ENCODE measurements at regions not wholly inside any gene's neighbourhood (a gene's known extent, or its start where the extent isn't known, plus 50 kb on each side); places are given as distances from the start of the nearest gene placed in this dataset.

- TF ChIP-seq, protein P1, sequence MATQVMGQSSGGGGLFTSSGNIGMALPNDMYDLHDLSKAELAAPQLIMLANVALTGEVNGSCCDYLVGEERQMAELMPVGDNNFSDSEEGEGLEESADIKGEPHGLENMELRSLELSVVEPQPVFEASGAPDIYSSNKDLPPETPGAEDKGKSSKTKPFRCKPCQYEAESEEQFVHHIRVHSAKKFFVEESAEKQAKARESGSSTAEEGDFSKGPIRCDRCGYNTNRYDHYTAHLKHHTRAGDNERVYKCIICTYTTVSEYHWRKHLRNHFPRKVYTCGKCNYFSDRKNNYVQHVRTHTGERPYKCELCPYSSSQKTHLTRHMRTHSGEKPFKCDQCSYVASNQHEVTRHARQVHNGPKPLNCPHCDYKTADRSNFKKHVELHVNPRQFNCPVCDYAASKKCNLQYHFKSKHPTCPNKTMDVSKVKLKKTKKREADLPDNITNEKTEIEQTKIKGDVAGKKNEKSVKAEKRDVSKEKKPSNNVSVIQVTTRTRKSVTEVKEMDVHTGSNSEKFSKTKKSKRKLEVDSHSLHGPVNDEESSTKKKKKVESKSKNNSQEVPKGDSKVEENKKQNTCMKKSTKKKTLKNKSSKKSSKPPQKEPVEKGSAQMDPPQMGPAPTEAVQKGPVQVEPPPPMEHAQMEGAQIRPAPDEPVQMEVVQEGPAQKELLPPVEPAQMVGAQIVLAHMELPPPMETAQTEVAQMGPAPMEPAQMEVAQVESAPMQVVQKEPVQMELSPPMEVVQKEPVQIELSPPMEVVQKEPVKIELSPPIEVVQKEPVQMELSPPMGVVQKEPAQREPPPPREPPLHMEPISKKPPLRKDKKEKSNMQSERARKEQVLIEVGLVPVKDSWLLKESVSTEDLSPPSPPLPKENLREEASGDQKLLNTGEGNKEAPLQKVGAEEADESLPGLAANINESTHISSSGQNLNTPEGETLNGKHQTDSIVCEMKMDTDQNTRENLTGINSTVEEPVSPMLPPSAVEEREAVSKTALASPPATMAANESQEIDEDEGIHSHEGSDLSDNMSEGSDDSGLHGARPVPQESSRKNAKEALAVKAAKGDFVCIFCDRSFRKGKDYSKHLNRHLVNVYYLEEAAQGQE (IDR thresholded peaks at IDR 0.05; ENCODE audit: insufficient read depth in 1 of 2, low read depth in 2 of 2, low read length in 1 of 2) = no peak
- TF ChIP-seq POLR2AphosphoS5 (IDR thresholded peaks at IDR 0.05; ENCODE audit: low read depth, low read length) (no peak), SIN3A (IDR thresholded peaks at IDR 0.05; ENCODE audit: borderline replicate concordance, insufficient read depth, low read depth, low read length) (no peak), TCF7L2 (IDR thresholded peaks at IDR 0.05; ENCODE audit: low read depth, low read length) (no peak)
- TF ChIP-seq, protein P2, sequence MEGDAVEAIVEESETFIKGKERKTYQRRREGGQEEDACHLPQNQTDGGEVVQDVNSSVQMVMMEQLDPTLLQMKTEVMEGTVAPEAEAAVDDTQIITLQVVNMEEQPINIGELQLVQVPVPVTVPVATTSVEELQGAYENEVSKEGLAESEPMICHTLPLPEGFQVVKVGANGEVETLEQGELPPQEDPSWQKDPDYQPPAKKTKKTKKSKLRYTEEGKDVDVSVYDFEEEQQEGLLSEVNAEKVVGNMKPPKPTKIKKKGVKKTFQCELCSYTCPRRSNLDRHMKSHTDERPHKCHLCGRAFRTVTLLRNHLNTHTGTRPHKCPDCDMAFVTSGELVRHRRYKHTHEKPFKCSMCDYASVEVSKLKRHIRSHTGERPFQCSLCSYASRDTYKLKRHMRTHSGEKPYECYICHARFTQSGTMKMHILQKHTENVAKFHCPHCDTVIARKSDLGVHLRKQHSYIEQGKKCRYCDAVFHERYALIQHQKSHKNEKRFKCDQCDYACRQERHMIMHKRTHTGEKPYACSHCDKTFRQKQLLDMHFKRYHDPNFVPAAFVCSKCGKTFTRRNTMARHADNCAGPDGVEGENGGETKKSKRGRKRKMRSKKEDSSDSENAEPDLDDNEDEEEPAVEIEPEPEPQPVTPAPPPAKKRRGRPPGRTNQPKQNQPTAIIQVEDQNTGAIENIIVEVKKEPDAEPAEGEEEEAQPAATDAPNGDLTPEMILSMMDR (IDR thresholded peaks at IDR 0.05) = no peak
These were observed 100.7 kb downstream of the DMRTA2 start for GRCh38 chr1:50322579-50322978.

Data from Panc1 (cell line).